HG03565 (cell line): ENCODE measurements at regions not wholly inside any gene's neighbourhood (a gene's known extent, or its start where the extent isn't known, plus 50 kb on each side); places are given as distances from the start of the nearest gene placed in this dataset.
"Not testable (repeated sequence)": the region's sequence is repeated elsewhere in the genome, so short reads cannot be mapped to it uniquely, and the experiment has no call there.

Experiments used
- ATAC-seq: cut with Tn5 transposase; IDR thresholded peaks from one replicate; pipeline ENCODE4 v1.9.1; 2021; ENCODE audit warnings: mild to moderate bottlenecking, moderate library complexity; ENCODE audit not compliant: unreplicated experiment

DNA sequence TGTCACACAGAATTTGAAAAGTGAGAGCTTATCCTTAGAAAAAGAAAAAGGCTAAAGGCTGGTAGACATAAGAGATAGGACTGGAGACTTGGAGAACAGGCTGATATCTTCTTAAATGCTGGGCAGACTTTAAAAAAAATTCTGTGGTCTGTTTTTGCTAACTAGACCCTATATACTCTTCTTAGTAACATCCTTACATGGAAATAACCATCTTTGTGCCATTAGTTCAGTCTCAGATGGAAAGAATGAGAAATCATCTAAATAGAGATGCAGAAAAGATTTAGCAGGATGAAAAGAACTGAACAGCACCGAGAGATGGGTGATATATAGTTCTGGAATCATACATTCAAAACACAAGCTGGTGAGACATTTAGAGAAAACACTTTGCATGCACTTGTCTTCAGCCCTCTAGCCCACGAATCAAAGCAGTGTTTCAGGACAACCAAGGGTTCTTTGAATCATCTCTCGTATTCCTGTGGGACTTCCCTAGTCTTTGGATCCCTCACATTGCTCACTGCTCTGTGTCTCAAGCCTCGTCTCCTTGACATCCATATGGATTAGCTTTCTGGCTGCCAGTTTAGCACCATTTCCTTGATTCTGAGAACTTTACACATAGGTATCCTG, 93.0 kb upstream of the LYSMD4 start:
- ATAC-seq: no peak

DNA sequence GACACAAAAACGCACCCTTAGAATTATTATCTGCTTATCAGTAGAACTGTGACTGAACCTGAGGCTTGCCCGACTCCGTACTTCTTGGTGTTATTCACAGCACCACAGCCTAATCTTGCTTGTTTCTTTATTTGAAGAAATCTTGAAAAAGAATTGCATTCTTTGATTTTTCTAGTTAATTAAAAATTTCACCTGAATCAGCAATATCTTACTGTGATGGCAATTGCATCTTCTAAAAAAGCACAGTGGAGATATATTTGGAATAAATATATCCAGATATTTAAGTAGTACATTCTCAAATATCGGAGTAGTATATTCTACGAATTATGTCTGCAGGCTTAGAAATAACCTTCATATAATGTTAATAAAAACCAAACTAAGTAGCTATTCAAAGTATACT, 90.1 kb upstream of the LYSMD4 start:
- no peak for ATAC-seq

DNA sequence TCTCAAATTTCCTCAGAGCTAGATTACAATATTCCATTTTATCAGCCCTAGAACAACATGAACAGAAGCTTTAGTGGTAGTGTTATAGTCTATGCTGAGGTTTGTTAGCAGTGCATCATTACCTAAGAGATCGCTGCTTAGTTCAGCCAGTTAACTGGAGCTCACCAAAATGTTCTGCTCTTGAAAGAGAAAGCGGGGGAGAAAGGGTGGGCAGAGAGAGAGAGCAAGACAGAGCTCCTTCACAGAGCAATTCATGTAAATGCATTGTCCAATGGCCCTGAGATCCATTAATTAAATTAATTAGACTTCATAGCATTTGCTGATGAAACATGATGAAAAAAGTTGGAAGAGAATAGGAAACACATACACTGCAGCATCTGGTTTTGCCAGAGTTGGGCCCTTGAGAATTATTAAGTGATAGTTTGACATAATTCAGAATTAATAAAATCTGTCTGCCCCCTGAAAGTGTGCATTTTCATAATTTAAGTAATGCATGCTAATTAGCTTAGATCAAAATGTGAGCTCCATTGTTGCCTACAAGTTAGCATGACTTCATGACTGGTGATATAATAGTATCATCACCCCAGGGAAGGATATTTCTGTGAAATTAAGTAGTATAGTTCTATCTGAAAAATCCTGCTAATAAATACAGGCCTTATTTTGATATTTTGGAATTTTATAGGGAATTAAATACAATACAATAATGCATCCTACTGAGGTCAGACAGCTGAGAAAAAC, 86.9 kb upstream of the LYSMD4 start:
- no peak for ATAC-seq

DNA sequence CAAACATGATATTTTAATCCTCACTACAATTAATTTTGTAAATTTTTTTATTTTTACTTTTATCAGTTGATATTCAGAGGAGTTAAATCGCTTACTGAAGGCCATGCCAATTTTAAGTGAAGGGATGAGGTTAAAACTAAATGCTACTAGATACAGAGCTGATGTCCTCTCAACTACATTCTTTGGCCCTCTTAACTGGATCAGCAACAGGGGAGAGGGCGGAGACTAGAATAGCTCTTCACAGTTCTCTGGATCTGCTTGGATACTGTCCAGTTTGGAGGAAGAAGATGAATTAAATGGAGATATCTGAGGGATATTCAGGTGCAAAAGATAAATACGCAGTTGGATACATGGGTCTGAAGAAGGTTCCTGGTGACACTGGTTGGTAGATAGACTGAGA, 85.6 kb upstream of the LYSMD4 start:
- ATAC-seq: no peak

DNA sequence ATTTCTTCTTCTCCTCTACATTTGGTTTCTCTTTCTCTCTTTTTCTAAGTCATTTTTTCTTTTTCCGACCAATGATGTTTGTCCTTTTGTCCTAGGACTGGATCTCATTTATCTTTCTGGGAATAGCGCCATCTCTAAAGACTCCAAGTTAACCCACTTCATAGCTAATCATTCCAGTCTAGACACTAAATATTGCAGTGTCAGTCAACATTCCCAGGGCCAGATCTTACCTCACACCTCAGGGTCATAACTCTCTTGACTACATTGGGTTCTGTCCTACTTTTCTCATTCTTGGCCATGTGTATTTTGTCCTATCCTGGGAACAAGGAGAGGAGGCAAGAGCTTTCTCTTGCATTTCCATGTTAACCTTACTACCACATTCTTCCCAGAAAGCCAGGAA, 83.6 kb upstream of the LYSMD4 start:
- not testable (repeated sequence) for ATAC-seq

DNA sequence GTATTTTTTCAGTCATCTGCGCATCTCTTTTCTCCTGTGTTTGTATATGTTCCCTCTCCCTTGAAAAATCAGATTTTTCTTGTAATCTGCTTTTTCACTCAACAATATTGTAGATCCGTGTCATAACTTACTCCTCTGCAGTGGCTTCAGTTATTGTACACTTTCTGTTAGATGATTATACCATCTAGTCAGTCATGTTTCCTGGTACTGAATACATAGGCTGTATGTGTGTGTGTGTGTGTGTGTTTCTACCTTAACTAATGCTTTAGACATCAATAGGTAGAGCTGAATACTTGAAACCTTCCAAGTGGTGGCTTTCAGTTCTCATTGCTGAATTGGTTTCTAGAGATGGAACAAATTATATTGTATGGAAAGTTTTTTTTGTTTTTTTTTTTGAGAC, 77.4 kb upstream of the LYSMD4 start:
- ATAC-seq: not testable (repeated sequence)

DNA sequence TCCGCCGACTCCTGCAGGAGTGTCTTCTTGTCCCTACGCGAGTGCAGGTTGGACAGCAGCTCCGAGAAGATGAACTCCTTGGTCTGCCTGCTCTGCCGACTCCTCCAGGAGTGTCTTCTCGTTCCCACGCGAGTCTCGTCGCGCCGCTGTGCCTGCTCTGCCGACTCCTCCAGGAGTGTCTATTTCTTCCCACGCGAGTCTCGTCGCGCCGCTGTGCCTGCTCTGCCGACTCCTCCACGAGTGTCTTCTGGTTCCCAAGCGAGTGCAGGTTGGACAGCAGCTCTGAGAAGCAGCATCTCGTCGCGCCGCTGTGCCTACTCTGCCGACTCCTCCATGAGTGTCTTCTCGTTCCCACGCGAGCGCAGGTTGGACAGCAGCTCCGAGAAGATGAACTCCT, 66.6 kb upstream of the LYSMD4 start:
- not testable (repeated sequence) for ATAC-seq

DNA sequence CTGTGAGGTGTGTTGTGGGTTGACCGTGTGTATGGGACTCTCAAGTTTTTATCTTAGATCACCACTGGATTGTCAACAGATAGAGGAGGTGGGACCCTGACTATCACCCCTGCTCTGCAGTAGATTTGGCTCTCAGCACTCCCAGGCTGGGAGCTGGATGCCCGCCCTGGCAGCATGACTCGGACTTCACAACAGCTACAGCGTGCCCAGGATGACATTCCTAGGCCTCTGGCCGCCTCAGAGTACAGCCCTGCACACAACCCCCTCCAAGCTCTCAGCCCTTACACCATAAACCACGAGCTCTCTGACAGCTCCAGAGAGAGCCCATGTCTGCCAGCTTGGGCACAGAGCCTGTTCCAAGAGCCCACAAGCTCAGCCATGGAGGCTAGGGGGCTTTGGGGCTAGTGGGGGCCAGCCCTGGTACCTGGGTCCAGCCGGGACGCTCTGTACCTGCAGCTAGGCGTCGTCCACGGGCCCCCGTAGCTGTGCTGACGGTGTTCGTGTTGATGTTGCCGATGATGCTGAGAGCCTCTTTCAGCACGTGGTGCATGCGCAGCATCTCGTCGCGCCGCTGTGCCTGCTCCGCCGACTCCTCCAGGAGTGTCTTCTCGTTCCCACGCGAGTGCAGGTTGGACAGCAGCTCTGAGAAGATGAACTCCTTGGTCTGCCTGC, 66.1 kb upstream of the LYSMD4 start:
- not testable (repeated sequence) for ATAC-seq

DNA sequence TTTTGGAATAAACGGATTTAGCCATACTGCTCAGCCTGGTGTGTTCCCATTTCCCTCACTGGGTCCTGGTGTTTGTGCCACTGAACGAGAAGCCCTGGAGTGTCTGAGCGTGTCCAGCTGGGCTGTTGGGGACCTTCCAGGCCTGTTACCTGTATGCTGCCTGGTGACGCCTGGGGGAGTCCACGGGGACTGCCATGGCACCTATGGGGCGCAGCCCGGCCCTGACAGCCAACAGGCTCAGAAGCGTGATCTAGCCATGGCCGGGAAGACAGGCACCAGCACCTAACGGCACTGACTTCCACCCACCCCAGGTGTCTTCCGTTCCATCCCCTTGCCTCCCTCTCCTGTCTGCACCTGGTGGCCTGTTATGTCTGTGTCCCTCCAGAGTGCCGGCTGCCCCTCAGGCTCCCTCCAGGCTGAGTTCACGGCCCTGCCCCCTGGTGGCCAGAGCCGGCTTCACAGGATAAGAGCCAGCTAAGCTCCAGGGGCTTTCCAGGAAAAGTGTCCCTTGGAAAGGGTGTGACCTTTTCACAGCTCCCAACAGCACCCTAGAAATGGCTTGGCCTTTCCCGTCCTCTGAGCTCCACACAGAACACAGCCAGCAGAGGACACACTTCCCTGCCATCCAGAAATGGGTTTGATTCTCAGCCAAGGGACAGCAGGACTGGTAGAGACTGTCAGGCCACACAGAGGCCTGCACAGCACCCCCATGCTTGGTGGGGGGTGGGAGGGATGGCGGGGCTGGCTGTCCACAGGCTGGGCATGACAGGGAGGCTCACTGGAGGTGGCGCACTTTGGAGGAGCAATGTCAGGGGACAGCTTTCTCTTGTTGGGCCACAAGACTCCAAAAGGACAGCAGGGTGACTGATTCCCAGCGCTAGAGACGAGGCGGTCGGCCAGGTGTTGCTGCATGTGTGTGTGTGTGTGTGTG, 64.0 kb upstream of the LYSMD4 start:
- ATAC-seq: not testable (repeated sequence)

DNA sequence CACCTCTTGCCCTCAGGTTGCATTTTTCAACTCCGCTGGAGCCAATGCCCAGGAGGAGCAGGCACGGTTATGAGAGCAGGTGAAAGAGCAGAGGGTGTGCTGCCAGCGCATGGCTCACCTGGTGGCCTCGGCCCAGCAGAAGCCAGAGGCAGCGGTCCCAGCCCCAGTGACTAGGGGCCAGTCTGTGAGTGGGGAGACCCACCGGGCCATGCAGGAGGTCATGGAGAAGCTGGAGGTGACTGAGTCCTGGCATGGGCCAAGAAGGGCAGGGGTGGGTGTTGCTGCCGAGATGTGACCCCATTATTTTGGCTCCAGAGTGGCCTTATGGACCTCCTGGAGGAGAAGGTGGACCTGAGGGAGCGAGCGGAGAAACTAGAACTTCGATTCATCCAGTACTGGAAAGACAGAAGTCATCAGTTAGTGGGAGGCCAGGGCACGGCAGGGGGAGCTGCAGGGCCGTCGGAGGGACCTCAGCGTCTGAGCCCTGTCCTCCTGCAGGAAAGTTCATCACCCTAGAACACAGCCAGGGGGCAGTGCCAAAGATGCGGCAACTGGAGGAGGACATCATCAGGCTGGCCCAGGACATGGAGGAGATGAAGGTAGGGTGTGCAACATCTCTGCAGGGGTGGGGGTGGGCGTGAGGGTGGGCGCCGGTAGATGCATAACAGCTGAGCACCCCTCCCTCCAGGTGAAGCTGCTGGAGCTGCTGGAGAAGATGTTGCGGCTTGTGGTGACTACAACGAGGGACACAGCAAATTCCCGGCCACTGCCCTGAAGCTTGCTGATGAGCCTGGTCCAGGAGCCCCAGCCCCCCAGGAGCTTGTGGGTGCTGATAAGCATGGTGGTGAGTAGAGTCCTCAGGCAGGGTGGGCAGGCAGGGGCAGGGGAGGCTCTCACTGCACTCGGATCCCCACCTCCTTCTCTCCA, 58.9 kb upstream of the LYSMD4 start:
- ATAC-seq: not testable (repeated sequence)

DNA sequence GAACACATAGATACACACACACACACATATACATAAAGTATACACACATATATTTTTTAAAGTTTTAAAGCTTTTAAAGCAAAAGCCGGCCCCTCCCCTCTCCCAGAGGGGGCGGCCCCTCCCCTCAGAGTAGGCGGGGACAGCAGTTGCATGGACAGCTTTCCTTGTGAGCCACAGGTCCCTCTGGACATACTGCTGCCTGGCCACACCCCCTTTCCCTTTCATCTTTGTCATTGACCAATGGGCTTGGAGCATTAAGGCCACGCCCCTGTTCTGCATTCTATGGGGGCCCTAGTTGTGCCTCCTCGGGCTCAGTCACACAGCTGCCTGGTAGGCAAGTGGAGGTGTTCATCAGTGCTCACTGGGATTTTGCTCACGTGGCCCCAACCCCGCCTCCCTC, 57.5 kb upstream of the LYSMD4 start:
- ATAC-seq: not testable (repeated sequence)

DNA sequence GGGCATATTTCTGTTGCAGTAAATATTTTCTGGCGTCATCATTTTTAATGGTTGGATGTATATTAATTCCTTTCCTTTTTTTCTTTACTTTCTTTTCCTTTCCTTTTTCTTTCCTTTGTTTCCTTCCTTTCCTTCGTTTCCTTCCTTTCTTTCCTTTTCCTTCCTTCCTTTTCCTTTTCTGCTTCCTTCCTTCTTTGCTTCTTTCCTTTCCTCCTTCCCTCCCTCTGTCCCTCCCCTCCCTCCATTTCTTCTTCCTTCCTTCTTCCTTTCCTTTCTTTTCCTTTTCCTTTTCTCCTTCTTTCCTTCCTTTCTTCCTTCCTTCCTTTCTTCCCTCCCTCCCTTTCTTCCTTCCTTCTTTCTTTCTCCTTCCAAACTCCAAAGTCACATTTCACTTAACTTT, 54.9 kb upstream of the LYSMD4 start:
- no peak for ATAC-seq

DNA sequence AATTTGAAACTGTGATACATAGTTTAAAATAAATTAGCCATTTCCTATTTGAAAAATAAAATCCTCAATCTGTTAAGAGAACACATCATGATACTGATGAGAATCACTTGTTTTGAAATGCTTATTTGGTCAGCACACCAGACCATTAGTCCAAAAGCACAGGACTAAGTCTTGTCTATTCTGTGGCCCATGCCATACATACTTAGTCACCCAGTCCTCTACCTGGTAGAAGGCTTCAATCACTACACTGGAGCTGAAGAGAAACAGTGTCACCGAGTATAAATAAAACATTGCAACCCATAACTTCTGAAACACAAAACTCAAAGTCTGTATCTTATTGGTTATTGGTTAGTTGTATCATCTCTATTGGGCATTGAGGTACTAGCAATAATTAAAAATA, 51.6 kb upstream of the LYSMD4 start:
- ATAC-seq: not testable (repeated sequence)

DNA sequence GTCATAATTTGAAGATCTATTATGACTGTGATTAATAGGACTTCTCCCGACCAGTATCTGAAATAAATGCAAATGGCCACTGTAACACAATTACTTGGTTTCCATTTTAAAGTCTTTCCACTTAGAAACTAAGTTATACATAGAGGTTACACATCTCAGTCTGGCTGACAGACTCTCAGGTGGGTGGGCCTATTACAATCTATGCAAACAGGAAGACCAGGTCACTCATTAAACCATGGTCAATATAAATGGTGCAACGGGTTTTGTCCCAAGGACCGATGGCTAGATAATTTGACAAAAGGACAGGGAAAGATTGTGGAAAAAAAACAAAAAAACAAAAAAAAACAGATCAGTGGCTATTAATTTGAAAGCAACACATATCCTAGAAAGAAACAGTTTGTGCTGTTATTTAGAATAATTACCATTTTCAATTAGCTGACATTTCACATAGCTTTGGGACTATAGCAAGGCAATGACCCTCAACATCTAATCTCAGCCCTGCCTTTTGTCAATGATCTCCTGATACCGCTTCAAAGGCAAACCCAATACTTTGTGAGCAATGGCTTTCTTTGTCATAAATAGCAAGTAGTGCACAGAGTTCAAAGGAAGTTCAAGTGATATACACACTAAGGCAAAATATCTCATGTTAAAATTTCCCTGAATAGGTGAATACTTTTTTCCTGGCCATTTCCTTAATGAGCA, 50.8 kb upstream of the LYSMD4 start:
- ATAC-seq: not testable (repeated sequence)
